ENCODE measurements at regions not wholly inside any gene's neighbourhood (a gene's known extent, or its start where the extent isn't known, plus 50 kb on each side); places are given as distances from the start of the nearest gene placed in this dataset.

- TF ChIP-seq, protein P1, sequence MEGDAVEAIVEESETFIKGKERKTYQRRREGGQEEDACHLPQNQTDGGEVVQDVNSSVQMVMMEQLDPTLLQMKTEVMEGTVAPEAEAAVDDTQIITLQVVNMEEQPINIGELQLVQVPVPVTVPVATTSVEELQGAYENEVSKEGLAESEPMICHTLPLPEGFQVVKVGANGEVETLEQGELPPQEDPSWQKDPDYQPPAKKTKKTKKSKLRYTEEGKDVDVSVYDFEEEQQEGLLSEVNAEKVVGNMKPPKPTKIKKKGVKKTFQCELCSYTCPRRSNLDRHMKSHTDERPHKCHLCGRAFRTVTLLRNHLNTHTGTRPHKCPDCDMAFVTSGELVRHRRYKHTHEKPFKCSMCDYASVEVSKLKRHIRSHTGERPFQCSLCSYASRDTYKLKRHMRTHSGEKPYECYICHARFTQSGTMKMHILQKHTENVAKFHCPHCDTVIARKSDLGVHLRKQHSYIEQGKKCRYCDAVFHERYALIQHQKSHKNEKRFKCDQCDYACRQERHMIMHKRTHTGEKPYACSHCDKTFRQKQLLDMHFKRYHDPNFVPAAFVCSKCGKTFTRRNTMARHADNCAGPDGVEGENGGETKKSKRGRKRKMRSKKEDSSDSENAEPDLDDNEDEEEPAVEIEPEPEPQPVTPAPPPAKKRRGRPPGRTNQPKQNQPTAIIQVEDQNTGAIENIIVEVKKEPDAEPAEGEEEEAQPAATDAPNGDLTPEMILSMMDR (IDR thresholded peaks at IDR 0.05; ENCODE audit: low read depth, low read length): no peak
- TF ChIP-seq POLR2A (IDR thresholded peaks at IDR 0.05; ENCODE audit: extremely low read depth, insufficient read length): no peak
Observed at GRCh38 chr12:24185782-24186181, 236.3 kb upstream of the SOX5 start.

All from NB4 (cell line).